AG04449 (cell line): ENCODE measurements at regions not wholly inside any gene's neighbourhood (a gene's known extent, or its start where the extent isn't known, plus 50 kb on each side); places are given as distances from the start of the nearest gene placed in this dataset.

ENCODE experiments used
- CTCF ChIA-PET: fragments of 350-600 bp; formaldehyde crosslinking; extraction: SDS; loops from one replicate; lab custom pipeline; 2021; ENCODE audit warnings: antibody characterized with exemption; lab: Yijun Ruan, JAX
- POLR2A ChIA-PET: fragments of 400-600, 350-600 bp; formaldehyde crosslinking; extraction: SDS; loops from one replicate; lab custom pipeline; 2020; ENCODE audit warnings: antibody characterized with exemption, inconsistent platforms; lab: Yijun Ruan, JAX
- DNase-seq: peaks from one replicate; pipeline ENCODE4 v3.0.0-alpha.2; 2010; ENCODE audit warnings: low read depth, low spot score
- H3K4me3 ChIP-seq: 2 replicates; pipeline ENCODE4 v1.5.1; 2011; ENCODE audit warnings: low read depth, mild to moderate bottlenecking, control low read depth, low read length
- CTCF ChIP-seq: IDR thresholded peaks from one replicate; pipeline ENCODE4 v1.5.1; 2011; ENCODE audit warnings: mild to moderate bottlenecking, moderate library complexity, low read length, control low read depth, inconsistent platforms; ENCODE audit not compliant: insufficient read depth; ENCODE audit errors: missing control alignments

- POLR2A ChIA-PET = no interaction called here
- CTCF ChIA-PET = no interaction called here
- TF ChIP-seq CTCF = no peak
- H3K4me3 ChIP-seq = no peak overlapping the region
- DNase-seq = no peak
These were observed 98.9 kb downstream of the ACKR3 start for GRCh38 chr2:236668531-236668969.

- no peak for TF ChIP-seq CTCF
- ChIA-PET CTCF (no interaction called here), POLR2A (no interaction called here)
- H3K4me3 ChIP-seq = no peak overlapping the region
- no peak for DNase-seq
These were observed 100.6 kb downstream of the ACKR3 start for GRCh38 chr2:236670235-236670620.

DNA sequence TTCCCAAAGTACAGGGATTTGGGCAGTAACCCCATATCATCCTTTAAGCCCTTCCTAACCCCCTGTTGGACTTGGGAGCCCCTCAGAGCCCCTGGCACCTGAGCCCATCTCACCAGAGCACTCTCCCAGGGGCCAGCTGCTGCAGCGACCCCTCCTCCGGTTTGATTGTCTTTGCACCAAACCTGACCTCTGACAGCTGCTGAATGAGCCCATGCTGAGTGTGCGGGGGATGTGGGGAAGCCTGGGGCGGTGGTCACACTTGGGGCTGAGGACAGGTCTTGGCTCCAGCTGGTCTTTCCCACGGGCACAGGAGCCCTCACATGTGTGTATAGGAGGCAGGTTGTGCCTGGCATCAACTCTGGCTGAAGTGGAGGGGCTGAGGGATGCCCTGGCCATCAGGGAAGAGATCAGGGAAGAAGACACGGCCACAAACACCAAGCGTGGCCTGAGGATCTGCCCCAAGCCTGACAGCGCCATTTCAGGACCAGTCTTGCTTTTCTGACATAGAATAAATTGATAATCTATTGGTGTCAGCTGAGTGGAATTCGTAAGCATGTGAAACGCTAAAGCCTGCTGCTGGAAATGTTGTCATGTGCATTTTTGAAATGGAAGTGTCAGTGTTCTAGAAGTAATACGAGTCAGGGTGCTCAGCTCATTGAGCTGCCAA lies 102.4 kb downstream of the ACKR3 start:
- POLR2A ChIA-PET = no interaction called here
- no peak for TF ChIP-seq CTCF

GRCh38 chr2:236672606-236673005 lies 103.0 kb downstream of the ACKR3 start:
- DNase-seq = no peak
- TF ChIP-seq CTCF = no peak
- H3K4me3 ChIP-seq = no peak overlapping the region
- ChIA-PET POLR2A (no interaction called here), CTCF (no interaction called here)

More for the DNA sequence above, 102.4 kb downstream of the ACKR3 start:
- no peak overlapping the region for H3K4me3 ChIP-seq
- DNase-seq = no peak
- CTCF ChIA-PET = no interaction called here

- no peak for TF ChIP-seq CTCF
- H3K4me3 ChIP-seq = no peak overlapping the region
- ChIA-PET CTCF (no interaction called here), POLR2A (no interaction called here)
- DNase-seq = no peak
These were observed 103.6 kb downstream of the ACKR3 start for GRCh38 chr2:236673126-236673822.

- no peak for TF ChIP-seq CTCF
- ChIA-PET CTCF (no interaction called here), POLR2A (no interaction called here)
- no peak for DNase-seq
- no peak overlapping the region for H3K4me3 ChIP-seq
These were observed 104.2 kb downstream of the ACKR3 start for GRCh38 chr2:236673823-236674185.
